Right forelimb (tissue), 1 donor: ENCODE measurements at regions not wholly inside any gene's neighbourhood (a gene's known extent, or its start where the extent isn't known, plus 50 kb on each side); places are given as distances from the start of the nearest gene placed in this dataset.

ENCODE experiments used
- DNase-seq: peaks from one replicate; pipeline ENCODE4 v3.0.0-alpha.2; 2018

- no peak for DNase-seq
These were observed 358.3 kb downstream of the SOX9 start for GRCh38 chr17:72479113-72479512.

GRCh38 chr17:72481572-72481971 lies 360.8 kb downstream of the SOX9 start:
- DNase-seq = no peak

GRCh38 chr17:72485596-72485995 lies 364.8 kb downstream of the SOX9 start:
- DNase-seq = no peak

GRCh38 chr17:72486806-72487205 lies 366.0 kb downstream of the SOX9 start:
- no peak for DNase-seq

- DNase-seq = no peak
These were observed 367.1 kb downstream of the SOX9 start for GRCh38 chr17:72487731-72488494.

- no peak for DNase-seq
These were observed 367.9 kb downstream of the SOX9 start for GRCh38 chr17:72488555-72489271.

- DNase-seq = no peak
These were observed 368.4 kb downstream of the SOX9 start for GRCh38 chr17:72489272-72489641.

- DNase-seq = no peak
These were observed 370.3 kb downstream of the SOX9 start for GRCh38 chr17:72491102-72491501.

- DNase-seq = no peak
These were observed 371.7 kb downstream of the SOX9 start for GRCh38 chr17:72492494-72492893.

- DNase-seq = no peak
These were observed 372.1 kb downstream of the SOX9 start for GRCh38 chr17:72492941-72493340.

- no peak for DNase-seq
These were observed 373.7 kb downstream of the SOX9 start for GRCh38 chr17:72494566-72494965.

- no peak for DNase-seq
These were observed 375.6 kb downstream of the SOX9 start for GRCh38 chr17:72496461-72496860.

GRCh38 chr17:72497915-72498314 lies 377.1 kb downstream of the SOX9 start:
- DNase-seq = no peak

- no peak for DNase-seq
These were observed 377.8 kb downstream of the SOX9 start for GRCh38 chr17:72498364-72499210.

GRCh38 chr17:72501404-72502370 lies 380.9 kb downstream of the SOX9 start:
- peak; percentile 65 for DNase-seq

- DNase-seq = no peak
These were observed 381.8 kb downstream of the SOX9 start for GRCh38 chr17:72502371-72503341.

GRCh38 chr17:72503556-72503955 lies 382.7 kb downstream of the SOX9 start:
- DNase-seq = no peak

GRCh38 chr17:72504783-72505182 lies 384.0 kb downstream of the SOX9 start:
- no peak for DNase-seq

- no peak for DNase-seq
These were observed 386.0 kb downstream of the SOX9 start for GRCh38 chr17:72506773-72507172.

GRCh38 chr17:72507370-72507769 lies 386.6 kb downstream of the SOX9 start:
- no peak for DNase-seq
